H54 (cell line): ENCODE measurements at regions not wholly inside any gene's neighbourhood (a gene's known extent, or its start where the extent isn't known, plus 50 kb on each side); places are given as distances from the start of the nearest gene placed in this dataset.

Experiments used
- DNase-seq: peaks from one replicate; pipeline ENCODE4 v3.0.0; 2011; ENCODE audit warnings: low spot score, mixed read lengths; ENCODE audit not compliant: insufficient read length
- FAIRE-seq: peaks from 3 replicates; lab custom pipeline; 2011; peaks lifted over from hg19 to GRCh38; lab: Jason Lieb, UNC
- POLR2A ChIP-seq: IDR thresholded peaks from 2 replicates; pipeline ENCODE4 v1.6.1; 2011; ENCODE audit warnings: low read depth, mild to moderate bottlenecking, low read length

- FAIRE-seq = peak; percentile 100
- DNase-seq = peak; percentile 64
- TF ChIP-seq POLR2A = no peak
Observed at GRCh38 chr13:107466326-107467099, 748.8 kb downstream of the LIG4 start.

- TF ChIP-seq POLR2A = no peak
- peak; percentile 87 for FAIRE-seq
- DNase-seq = no peak
Observed at GRCh38 chr13:107462501-107462900, 752.8 kb downstream of the LIG4 start.

GRCh38 chr13:107461751-107462150 lies 753.6 kb downstream of the LIG4 start:
- DNase-seq (no peak), FAIRE-seq (peak; percentile 90)
- no peak for TF ChIP-seq POLR2A

- TF ChIP-seq POLR2A = no peak
- DNase-seq (no peak), FAIRE-seq (no peak)
Observed at GRCh38 chr13:107459430-107459829, 755.9 kb downstream of the LIG4 start.

GRCh38 chr13:107458269-107458668 lies 757.1 kb downstream of the LIG4 start:
- DNase-seq = no peak
- FAIRE-seq = no peak
- TF ChIP-seq POLR2A = no peak

GRCh38 chr13:107457686-107458085 lies 757.6 kb downstream of the LIG4 start:
- no peak for TF ChIP-seq POLR2A
- DNase-seq (no peak), FAIRE-seq (no peak)

- FAIRE-seq (no peak), DNase-seq (no peak)
- TF ChIP-seq POLR2A = no peak
Observed at GRCh38 chr13:107456431-107456830, 758.9 kb downstream of the LIG4 start.

GRCh38 chr13:107452833-107453232 lies 762.5 kb downstream of the LIG4 start:
- FAIRE-seq (peak; percentile 33), DNase-seq (no peak)
- TF ChIP-seq POLR2A = no peak

GRCh38 chr13:107450931-107451330 lies 764.4 kb downstream of the LIG4 start:
- peak; percentile 91 for DNase-seq
- FAIRE-seq = peak; percentile 100

GRCh38 chr13:107450431-107450830 lies 764.9 kb downstream of the LIG4 start:
- FAIRE-seq (no peak), DNase-seq (no peak)
- TF ChIP-seq POLR2A = no peak

More at GRCh38 chr13:107450931-107451330, 764.4 kb downstream of the LIG4 start:
- no peak for TF ChIP-seq POLR2A

- no peak for DNase-seq
- no peak for FAIRE-seq
- TF ChIP-seq POLR2A = no peak
Observed at GRCh38 chr13:107447591-107447990, 767.7 kb downstream of the LIG4 start.

- no peak for TF ChIP-seq POLR2A
- peak; percentile 100 for FAIRE-seq
- DNase-seq = peak; percentile 60
Observed at GRCh38 chr13:107441279-107441678, 774.1 kb downstream of the LIG4 start.

GRCh38 chr13:107438251-107438650 lies 777.1 kb downstream of the LIG4 start:
- no peak for TF ChIP-seq POLR2A
- no peak for FAIRE-seq
- DNase-seq = no peak

- TF ChIP-seq POLR2A = no peak
- peak; percentile 90 for FAIRE-seq
- no peak for DNase-seq
Observed at GRCh38 chr13:107434347-107434746, 781.0 kb downstream of the LIG4 start.

- TF ChIP-seq POLR2A = no peak
- no peak for DNase-seq
- no peak for FAIRE-seq
Observed at GRCh38 chr13:107427536-107427935, 787.8 kb downstream of the LIG4 start.
